Breast epithelium (tissue), 4 donors: ENCODE measurements at regions not wholly inside any gene's neighbourhood (a gene's known extent, or its start where the extent isn't known, plus 50 kb on each side); places are given as distances from the start of the nearest gene placed in this dataset.

Experiments
- DNase-seq, 2 donors: peaks; one replicate each; pipeline ENCODE4 v3.0.0-alpha.2; 2019; ENCODE audit warnings: low spot score in 2 of 2
- H3K27ac ChIP-seq, 2 donors: fragments of 200-600 bp; sonication (generic) in 1 of 2; one replicate each; pipeline ENCODE4 v1.5.1; 2016 to 2019; ENCODE audit warnings: mild to moderate bottlenecking in 1 of 2
- H3K27me3 ChIP-seq, 2 donors: fragments of 200-600 bp; sonication (generic) in 1 of 2; one replicate each; pipeline versions ENCODE4 v1.5.1 to v1.6.0; 2017 to 2019; ENCODE audit warnings: control low read depth in 1 of 2, mild to moderate bottlenecking in 1 of 2
- H3K36me3 ChIP-seq: fragments of 200-600 bp; one replicate; pipeline ENCODE4 v1.5.1; 2019
- H3K4me1 ChIP-seq, 2 donors: fragments of 200-600 bp; sonication (generic); one replicate each; pipeline ENCODE4 v1.5.1; 2016 to 2019; ENCODE audit warnings: control low read depth in 1 of 2
- H3K4me3 ChIP-seq, 3 donors: fragments of 200-600 bp; sonication (generic); 1 replicate in 2 of 3; 2 replicates in 1 of 3; pipeline ENCODE4 v1.5.1; 2016 to 2019; ENCODE audit warnings: mild to moderate bottlenecking in 3 of 3, moderate library complexity in 2 of 3
- H3K9me3 ChIP-seq, 2 donors: fragments of 200-600 bp; sonication (generic) in 1 of 2; one replicate each; pipeline ENCODE4 v1.5.1; 2016 to 2019; ENCODE audit warnings: control low read depth in 1 of 2
- CTCF ChIP-seq, 3 donors: fragments of 450-650 bp; IDR thresholded peaks; one replicate each; pipeline ENCODE4 v1.5.1; 2016 to 2017; ENCODE audit warnings: antibody characterized with exemption in 3 of 3, mild to moderate bottlenecking in 3 of 3, moderate library complexity in 3 of 3
- POLR2A ChIP-seq: fragments of 450-650 bp; IDR thresholded peaks from one replicate; pipeline ENCODE4 v1.6.1; 2016; ENCODE audit warnings: antibody characterized with exemption, mild to moderate bottlenecking, moderate library complexity
- POLR2AphosphoS5 ChIP-seq, 3 donors: sonication (generic); formaldehyde crosslinking; IDR thresholded peaks; one replicate each; pipeline ENCODE4 v1.6.1; 2017; ENCODE audit warnings: antibody characterized with exemption in 3 of 3
- intact Hi-C: fragments of 100-400 bp; cut with DNase I; formaldehyde crosslinking; loops from one replicate; pipeline ENCODE4 v1.15.1; 2023; ENCODE audit warnings: low total_unique reads

- no peaks in the 10 kb centered on the region for H3K4me1 ChIP-seq
- intact Hi-C loops, result no loop called here
- TF ChIP-seq POLR2AphosphoS5 (IDR thresholded peaks at IDR 0.05) (no peak), POLR2A (no peak), CTCF (IDR thresholded peaks at IDR 0.05) (no peak)
- H3K36me3 ChIP-seq, result no peaks in the 10 kb centered on the region
- H3K4me3 ChIP-seq, result no peak overlapping the region
- peaks cover 0 to 11% of the 10 kb centered on the region in 2 donors for H3K9me3 ChIP-seq
- no peak overlapping the region for H3K27ac ChIP-seq
- H3K27me3 ChIP-seq, result no peaks in the 10 kb centered on the region
- no peak for DNase-seq
Observed at GRCh38 chr3:182323126-182323700, 470.1 kb upstream of the ATP11B start.

DNA sequence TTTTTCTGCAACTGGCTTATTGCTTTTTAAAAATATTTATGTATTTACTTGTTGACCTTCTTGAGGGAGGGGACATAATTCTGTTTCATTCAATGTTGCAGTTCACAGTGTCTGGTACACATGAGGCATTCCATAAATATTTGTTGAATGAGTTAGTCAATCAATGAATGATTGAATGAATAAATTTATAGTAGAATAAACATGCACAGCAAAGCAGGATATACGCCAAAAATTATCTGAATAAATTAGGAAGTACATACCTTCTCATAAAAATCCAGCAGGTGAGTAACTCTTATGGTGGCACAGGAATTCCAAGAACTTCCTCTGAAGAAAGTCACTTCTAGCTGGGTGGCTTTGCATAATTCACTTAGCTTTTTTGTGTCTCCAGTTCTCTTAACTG, 469.4 kb upstream of the ATP11B start:
- Histone ChIP-seq H3K27ac (no peak overlapping the region), H3K36me3 (no peaks in the 10 kb centered on the region), H3K4me3 (no peak overlapping the region), H3K9me3 (peaks cover 0 to 11% of the 10 kb centered on the region in 2 donors), H3K4me1 (no peaks in the 10 kb centered on the region), H3K27me3 (no peaks in the 10 kb centered on the region)
- intact Hi-C loops, result no loop called here
- TF ChIP-seq POLR2AphosphoS5 (IDR thresholded peaks at IDR 0.05) (no peak), CTCF (IDR thresholded peaks at IDR 0.05) (no peak), POLR2A (no peak)
- no peak for DNase-seq

- intact Hi-C loops, result no loop called here
- H3K9me3 ChIP-seq, result no peaks in the 10 kb centered on the region
- H3K27ac ChIP-seq, result no peak overlapping the region
- H3K4me3 ChIP-seq, result no peak overlapping the region
- no peaks in the 10 kb centered on the region for H3K36me3 ChIP-seq
- no peak for DNase-seq
- no peaks in the 10 kb centered on the region for H3K27me3 ChIP-seq
- H3K4me1 ChIP-seq, result no peaks in the 10 kb centered on the region
- TF ChIP-seq POLR2A, result no peak
- TF ChIP-seq POLR2AphosphoS5 (IDR thresholded peaks at IDR 0.05), result no peak
- no peak for TF ChIP-seq CTCF (IDR thresholded peaks at IDR 0.05)
Observed at GRCh38 chr3:182325213-182325950, 467.9 kb upstream of the ATP11B start.

GRCh38 chr3:182327196-182327681, 466.1 kb upstream of the ATP11B start:
- Histone ChIP-seq H3K27me3 (no peaks in the 10 kb centered on the region), H3K36me3 (no peaks in the 10 kb centered on the region), H3K4me3 (no peak overlapping the region), H3K27ac (no peak overlapping the region), H3K9me3 (no peaks in the 10 kb centered on the region), H3K4me1 (no peaks in the 10 kb centered on the region)
- intact Hi-C loops, result no loop called here
- TF ChIP-seq POLR2AphosphoS5 (IDR thresholded peaks at IDR 0.05) (no peak), CTCF (IDR thresholded peaks at IDR 0.05) (no peak), POLR2A (no peak)
- no peak for DNase-seq

DNA sequence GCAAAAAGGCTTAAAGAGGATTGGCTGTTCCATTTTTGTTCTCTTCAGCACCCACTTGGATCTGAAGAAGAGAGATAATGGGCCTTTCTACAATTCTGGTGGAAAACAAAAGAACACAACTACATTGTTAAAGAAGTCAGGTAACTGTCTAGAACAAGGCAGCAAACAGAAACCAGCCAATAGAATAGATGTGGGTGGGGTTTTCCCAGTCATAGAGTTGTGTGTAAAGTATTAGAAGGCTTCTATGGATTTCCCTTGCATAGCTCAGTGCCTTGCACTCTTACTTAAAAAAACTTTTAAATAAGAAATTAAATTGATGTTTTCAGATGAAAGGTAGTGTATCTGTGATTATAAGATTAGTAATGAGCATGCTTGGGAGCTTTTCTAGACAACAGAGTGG, 462.7 kb upstream of the ATP11B start:
- H3K4me3 ChIP-seq, result no peak overlapping the region
- TF ChIP-seq CTCF (IDR thresholded peaks at IDR 0.05), result no peak
- TF ChIP-seq POLR2A, result no peak
- no peak for TF ChIP-seq POLR2AphosphoS5 (IDR thresholded peaks at IDR 0.05)
- H3K36me3 ChIP-seq, result no peaks in the 10 kb centered on the region
- H3K27me3 ChIP-seq, result no peaks in the 10 kb centered on the region
- H3K4me1 ChIP-seq, result no peaks in the 10 kb centered on the region
- intact Hi-C loops, result no loop called here
- no peak overlapping the region for H3K27ac ChIP-seq
- DNase-seq, result no peak
- no peaks in the 10 kb centered on the region for H3K9me3 ChIP-seq
